HCT116 (cell line): ENCODE measurements at regions not wholly inside any gene's neighbourhood (a gene's known extent, or its start where the extent isn't known, plus 50 kb on each side); places are given as distances from the start of the nearest gene placed in this dataset.

ENCODE experiments used
- ATAC-seq: fragments of 200-7000 bp; cut with Tn5 transposase; 2 replicates; pipeline ENCODE4 v1.9.1; 2020; ENCODE audit warnings: mild to moderate bottlenecking, moderate library complexity
- BruUV-seq: library from RNA; stranded (reverse); fragments of 400-500 nt; replicated peaks from 2 replicates; lab custom pipeline; 2021; lab: Mats Ljungman, UMichigan
- CTCF ChIA-PET: fragments of 300-600 bp; sonication (Branson Sonifier 250); formaldehyde crosslinking; loops from one replicate; lab custom pipeline; 2021; ENCODE audit warnings: antibody characterized with exemption; lab: Charles Lee
- POLR2A ChIA-PET: fragments of 300-600, 350-600 bp; sonication (Branson Sonifier 250); formaldehyde crosslinking; loops from one replicate; lab custom pipeline; 2021; ENCODE audit warnings: antibody characterized with exemption; lab: Charles Lee
- RAD21 ChIA-PET, 2 experiments: fragments of 300-600 bp; sonication (Branson Sonifier 250); formaldehyde crosslinking; loops; one replicate each; lab custom pipeline; 2023; ENCODE audit warnings: low total read pairs in 2 of 2; ENCODE audit not compliant: uncharacterized antibody in 2 of 2, unreplicated experiment in 2 of 2, low non-redundant PET in 1 of 2; lab: Charles Lee
- DNase-seq: peaks from one replicate; pipeline ENCODE4 v3.0.0-alpha.2; 2010; ENCODE audit warnings: low read depth, low spot score
- H2AFZ ChIP-seq: fragments of 200-600 bp; shearing (Covaris generic), sonication (generic); 2 replicates; pipeline ENCODE4 v1.6.1; 2017; ENCODE audit warnings: low read depth, mixed run types, mixed read lengths, antibody characterized with exemption, low read length; ENCODE audit not compliant: poor library complexity, severe bottlenecking
- H3K27ac ChIP-seq: 2 replicates; pipeline ENCODE4 v1.5.1; 2012; ENCODE audit warnings: low read depth, low read length
- H3K27me3 ChIP-seq: fragments of 200-600 bp; sonication (generic); 2 replicates; pipeline ENCODE4 v1.6.1; 2016; ENCODE audit warnings: mixed run types, low read length, mixed read lengths; ENCODE audit not compliant: insufficient read depth
- H3K36me3 ChIP-seq, 2 experiments: fragments of 200-500 bp in 1 of 2; fragments of 200-600 bp in 1 of 2; sonication (Bioruptor generic) in 1 of 2; sonication (generic) in 1 of 2; 2 replicates each; pipeline versions ENCODE4 v1.5.1 to v1.6.1; 2014 to 2016; ENCODE audit warnings: low read length in 2 of 2, inconsistent platforms in 1 of 2, mixed read lengths in 1 of 2, mixed run types in 1 of 2; ENCODE audit not compliant: insufficient read depth in 2 of 2, control insufficient read depth in 1 of 2
- H3K4me1 ChIP-seq, 2 experiments: fragments of 200-600 bp in 1 of 2; sonication (generic) in 1 of 2; 2 replicates each; pipeline versions ENCODE4 v1.5.1 to v1.6.1; 2012 to 2017; ENCODE audit warnings: low read length in 2 of 2, inconsistent platforms in 1 of 2, mild to moderate bottlenecking in 1 of 2, mixed read lengths in 1 of 2, mixed run types in 1 of 2, moderate library complexity in 1 of 2; ENCODE audit not compliant: insufficient read depth in 2 of 2, control insufficient read depth in 1 of 2
- H3K4me2 ChIP-seq: fragments of 200-600 bp; sonication (generic); 2 replicates; pipeline ENCODE4 v1.6.1; 2017; ENCODE audit warnings: mixed run types, low read length, mixed read lengths
- H3K4me3 ChIP-seq, 2 experiments: fragments of 200-600 bp in 1 of 2; sonication (generic) in 1 of 2; replicated peaks in 1 of 2; 2 replicates each; pipeline ENCODE4 v1.5.1; 2011 to 2016; ENCODE audit warnings: low read length in 2 of 2, control low read depth in 1 of 2, low read depth in 1 of 2, mild to moderate bottlenecking in 1 of 2, mixed read lengths in 1 of 2, mixed run types in 1 of 2
- H3K79me2 ChIP-seq: fragments of 200-600 bp; sonication (generic); 2 replicates; pipeline ENCODE4 v1.6.1; 2017; ENCODE audit warnings: mild to moderate bottlenecking, mixed run types, low read length, moderate library complexity, mixed read lengths; ENCODE audit not compliant: insufficient read depth
- H3K9ac ChIP-seq: fragments of 200-600 bp; sonication (generic); 2 replicates; pipeline ENCODE4 v1.6.1; 2016; ENCODE audit warnings: low read length, mixed read lengths
- H3K9me2 ChIP-seq: fragments of 200-600 bp; sonication (generic), shearing (Covaris generic); 2 replicates; pipeline ENCODE4 v1.6.1; 2017; ENCODE audit warnings: mixed run types, mild to moderate bottlenecking, moderate library complexity; ENCODE audit not compliant: insufficient read depth
- H3K9me3 ChIP-seq, 2 experiments: fragments of 200-500 bp in 1 of 2; fragments of 200-600 bp in 1 of 2; sonication (Bioruptor generic) in 1 of 2; sonication (generic) in 1 of 2; 2 replicates each; pipeline ENCODE4 v1.6.1; 2014 to 2017; ENCODE audit warnings: low read length in 2 of 2, mixed read lengths in 2 of 2, inconsistent platforms in 1 of 2, low read depth in 1 of 2, mild to moderate bottlenecking in 1 of 2, mixed run types in 1 of 2, moderate library complexity in 1 of 2; ENCODE audit not compliant: control insufficient read depth in 1 of 2, insufficient read depth in 1 of 2
- H4K20me1 ChIP-seq: fragments of 200-600 bp; sonication (generic), shearing (Covaris generic); 2 replicates; pipeline ENCODE4 v1.6.1; 2017; ENCODE audit warnings: mixed run types, mild to moderate bottlenecking, moderate library complexity; ENCODE audit not compliant: insufficient read depth
- ATF3 ChIP-seq: IDR thresholded peaks from 2 replicates; pipeline ENCODE4 v1.6.1; 2012
- EGR1 ChIP-seq: IDR thresholded peaks from 2 replicates; pipeline ENCODE4 v1.6.1; 2012; ENCODE audit warnings: low read depth
- EZH2 ChIP-seq: fragments of 200-600 bp; sonication (generic); IDR thresholded peaks from 2 replicates; pipeline ENCODE4 v1.6.1; 2017; ENCODE audit warnings: antibody characterized with exemption, mixed run types
- EZH2phosphoT487 ChIP-seq: fragments of 200-600 bp; IDR thresholded peaks from 2 replicates; pipeline ENCODE4 v1.6.1; 2018; ENCODE audit warnings: antibody characterized with exemption, borderline replicate concordance
- JUND ChIP-seq: IDR thresholded peaks from 2 replicates; pipeline ENCODE4 v1.6.1; 2012
- POLR2AphosphoS5 ChIP-seq: IDR thresholded peaks from 2 replicates; pipeline ENCODE4 v1.6.1; 2011; ENCODE audit warnings: mild to moderate bottlenecking, low read depth, low read length, moderate library complexity
- YY1 ChIP-seq: IDR thresholded peaks from 2 replicates; pipeline ENCODE4 v1.6.1; 2011; ENCODE audit warnings: low read length, low read depth, moderate library complexity, mild to moderate bottlenecking; ENCODE audit not compliant: insufficient replicate concordance; ENCODE audit errors: extremely low read depth
- ZBTB33 ChIP-seq: IDR thresholded peaks from 2 replicates; pipeline ENCODE4 v1.6.1; 2011; ENCODE audit warnings: mild to moderate bottlenecking, low read length, moderate library complexity; ENCODE audit not compliant: insufficient replicate concordance; ENCODE audit errors: extremely low read depth
- ZNF274 ChIP-seq: fragments of 200-500 bp; sonication (Bioruptor generic); IDR thresholded peaks from 2 replicates; pipeline ENCODE4 v1.6.1; 2014; ENCODE audit warnings: mild to moderate bottlenecking, low read depth, low read length, inconsistent platforms
- intact Hi-C: fragments of 100-400 bp; cut with micrococcal nuclease; formaldehyde crosslinking; loops from 2 replicates; pipeline ENCODE4 v1.10.0; 2022

GRCh38 chr9:73474002-73474600 is 322.4 kb downstream of the ANXA1 start:
- CTCF ChIA-PET, result no interaction called here
- H3K9ac ChIP-seq, result no peak overlapping the region
- H3K27ac ChIP-seq, result no peak overlapping the region
- intact Hi-C loops, result no loop called here
- POLR2A ChIA-PET, result no interaction called here
- H2AFZ ChIP-seq, result no peak overlapping the region
- no peaks in the 10 kb centered on the region for H3K9me3 ChIP-seq
- BruUV-seq, result no TSS peak
- H3K27me3 ChIP-seq, result no peaks in the 10 kb centered on the region
- DNase-seq (no peak), ATAC-seq (no peak)
- no peaks in the 10 kb centered on the region for H3K9me2 ChIP-seq
- TF ChIP-seq ATF3 (no peak), EGR1 (no peak), ZBTB33 (no peak), EZH2phosphoT487 (no peak), EZH2 (no peak), POLR2AphosphoS5 (no peak), YY1 (no peak), ZNF274 (no peak), JUND (no peak)
- H4K20me1 ChIP-seq, result no peaks in the 10 kb centered on the region
- H3K79me2 ChIP-seq, result no peaks in the 10 kb centered on the region
- RAD21 ChIA-PET, result no interaction called here
- H3K36me3 ChIP-seq, result no peaks in the 10 kb centered on the region
- no peak overlapping the region for H3K4me2 ChIP-seq
- H3K4me1 ChIP-seq, result no peaks in the 10 kb centered on the region
- no peak overlapping the region for H3K4me3 ChIP-seq
